Tibial nerve (tissue), 4 donors: ENCODE measurements at regions not wholly inside any gene's neighbourhood (a gene's known extent, or its start where the extent isn't known, plus 50 kb on each side); places are given as distances from the start of the nearest gene placed in this dataset.

Experiments
- DNase-seq, 2 donors: peaks; one replicate each; pipeline ENCODE4 v3.0.0-alpha.2; 2019; ENCODE audit warnings: low spot score in 2 of 2
- H3K27ac ChIP-seq, 4 donors: fragments of 200-600 bp; sonication (generic) in 3 of 4; one replicate each; pipeline ENCODE4 v1.5.1; 2017 to 2019; ENCODE audit warnings: mild to moderate bottlenecking in 1 of 4
- H3K27me3 ChIP-seq, 2 donors: fragments of 200-600 bp; sonication (generic) in 1 of 2; one replicate each; pipeline versions ENCODE4 v1.5.1 to v1.6.0; 2017 to 2019
- H3K36me3 ChIP-seq, 3 donors: fragments of 200-600 bp; sonication (generic); one replicate each; pipeline ENCODE4 v1.5.1; 2018 to 2019
- H3K4me1 ChIP-seq, 4 donors: fragments of 200-600 bp; sonication (generic) in 3 of 4; one replicate each; pipeline ENCODE4 v1.5.1; 2017 to 2019
- H3K4me3 ChIP-seq, 4 donors: fragments of 200-600 bp; sonication (generic) in 3 of 4; one replicate each; pipeline ENCODE4 v1.5.1; 2017 to 2019; ENCODE audit warnings: mild to moderate bottlenecking in 1 of 4, moderate library complexity in 1 of 4
- H3K9me3 ChIP-seq, 4 donors: fragments of 200-600 bp; sonication (generic) in 3 of 4; one replicate each; pipeline ENCODE4 v1.5.1; 2017 to 2019
- CTCF ChIP-seq, 5 experiments: fragments of 200-600 bp in 3 of 5; fragments of 450-650 bp in 2 of 5; sonication (generic) in 3 of 5; IDR thresholded peaks; one replicate each; pipeline ENCODE4 v1.5.1; 2016 to 2019; ENCODE audit warnings: antibody characterized with exemption in 5 of 5, mild to moderate bottlenecking in 3 of 5, moderate library complexity in 2 of 5
- EP300 ChIP-seq, 2 donors: sonication (generic); formaldehyde crosslinking; IDR thresholded peaks; one replicate each; pipeline ENCODE4 v1.6.1; 2017; ENCODE audit warnings: antibody characterized with exemption in 2 of 2, mild to moderate bottlenecking in 1 of 2
- POLR2A ChIP-seq, 2 donors: fragments of 450-650 bp; IDR thresholded peaks; one replicate each; pipeline ENCODE4 v1.6.1; 2017; ENCODE audit warnings: antibody characterized with exemption in 2 of 2, mild to moderate bottlenecking in 2 of 2, moderate library complexity in 2 of 2
- WGBS, 2 donors: methylation state at CpG; one replicate each; pipeline ENCODE4 v1.1.5; 2018; 5-methylcytosine and 5-hydroxymethylcytosine counted together

GRCh38 chr5:180436936-180437335 is 57.2 kb upstream of the CNOT6 start:
- no peak for TF ChIP-seq CTCF (IDR thresholded peaks at IDR 0.05)
- no peak for TF ChIP-seq POLR2A (IDR thresholded peaks at IDR 0.05)
- no peak for TF ChIP-seq EP300 (IDR thresholded peaks at IDR 0.05)
- no peaks in the 10 kb centered on the region for H3K36me3 ChIP-seq
- H3K27ac ChIP-seq, result no peak overlapping the region
- 58 to 78% methylated on average over 4 to 6 of the region's 6 CpGs for WGBS, 2 donors
- no peak for DNase-seq
- peaks cover 0 to 5% (median 0%) of the 10 kb centered on the region in 4 donors for H3K4me1 ChIP-seq
- H3K9me3 ChIP-seq, result peaks cover 0 to 19% (median 0%) of the 10 kb centered on the region in 4 donors
- H3K27me3 ChIP-seq, result no peaks in the 10 kb centered on the region
- no peak overlapping the region for H3K4me3 ChIP-seq

GRCh38 chr5:180437336-180437735 is 56.8 kb upstream of the CNOT6 start:
- DNase-seq, result no peak
- no peaks in the 10 kb centered on the region for H3K36me3 ChIP-seq
- WGBS, 2 donors, result 89 to 97% methylated on average over 8 of the region's 8 CpGs
- TF ChIP-seq CTCF (IDR thresholded peaks at IDR 0.05), result no peak
- no peak for TF ChIP-seq EP300 (IDR thresholded peaks at IDR 0.05)
- TF ChIP-seq POLR2A (IDR thresholded peaks at IDR 0.05), result no peak
- peaks cover 0 to 5% (median 0%) of the 10 kb centered on the region in 4 donors for H3K4me1 ChIP-seq
- no peak overlapping the region for H3K4me3 ChIP-seq
- H3K9me3 ChIP-seq, result peaks cover 0 to 17% (median 0%) of the 10 kb centered on the region in 4 donors
- no peaks in the 10 kb centered on the region for H3K27me3 ChIP-seq
- no peak overlapping the region for H3K27ac ChIP-seq

GRCh38 chr5:180438785-180439780 is 55.1 kb upstream of the CNOT6 start:
- 86% methylated on average over 25 to 26 of the region's 26 CpGs for WGBS, 2 donors
- H3K9me3 ChIP-seq, result peaks cover 0 to 32% (median 0%) of the 10 kb centered on the region in 4 donors
- DNase-seq, result no peak
- H3K4me3 ChIP-seq, result no peak overlapping the region
- H3K27me3 ChIP-seq, result no peaks in the 10 kb centered on the region
- H3K36me3 ChIP-seq, result no peaks in the 10 kb centered on the region
- TF ChIP-seq POLR2A (IDR thresholded peaks at IDR 0.05), result no peak
- TF ChIP-seq CTCF (IDR thresholded peaks at IDR 0.05), result no peak
- TF ChIP-seq EP300 (IDR thresholded peaks at IDR 0.05), result no peak
- H3K27ac ChIP-seq, result no peak overlapping the region
- peaks cover 0 to 5% (median 0%) of the 10 kb centered on the region in 4 donors for H3K4me1 ChIP-seq

GRCh38 chr5:180439911-180440769 is 54.0 kb upstream of the CNOT6 start:
- Histone ChIP-seq H3K27ac (no peak overlapping the region), H3K4me1 (peaks cover 0 to 5% (median 0%) of the 10 kb centered on the region in 4 donors), H3K4me3 (no peak overlapping the region), H3K27me3 (no peaks in the 10 kb centered on the region), H3K36me3 (no peaks in the 10 kb centered on the region), H3K9me3 (peaks cover 0 to 43% (median 4%) of the 10 kb centered on the region in 4 donors)
- 35 to 37% methylated on average over 17 of the region's 17 CpGs for WGBS, 2 donors
- no peak for DNase-seq
- TF ChIP-seq POLR2A (IDR thresholded peaks at IDR 0.05) (no peak), CTCF (IDR thresholded peaks at IDR 0.05) (no peak), EP300 (IDR thresholded peaks at IDR 0.05) (no peak)
